SKM-1 treated with dmso at 0.1 percent for 144 hours (cell line): ENCODE measurements at regions not wholly inside any gene's neighbourhood (a gene's known extent, or its start where the extent isn't known, plus 50 kb on each side); places are given as distances from the start of the nearest gene placed in this dataset.

Experiments used
- DNase-seq: peaks from one replicate; lab custom pipeline; 2025; ENCODE audit not compliant: unreplicated experiment; lab: John Stamatoyannopoulos, UW

DNA sequence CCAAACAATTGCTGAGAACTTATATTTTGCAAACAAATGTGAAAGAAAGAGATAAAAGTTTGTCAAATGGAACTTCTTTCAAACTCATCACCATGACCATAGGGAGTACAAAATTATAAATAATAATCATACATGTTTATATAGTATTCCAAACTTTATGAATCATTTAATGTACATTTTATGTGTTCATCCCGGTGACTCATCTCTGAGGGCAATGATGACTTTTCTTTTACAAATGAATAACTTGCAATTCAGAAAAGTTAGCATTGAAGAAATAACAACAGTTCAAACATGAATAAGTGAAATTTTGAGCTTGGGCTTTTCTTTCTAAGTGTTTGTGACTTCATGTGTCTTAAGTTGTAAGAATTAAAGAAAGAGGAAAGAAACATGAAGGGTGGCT, 66.3 kb upstream of the CDH8 start:
- no peak for DNase-seq

DNA sequence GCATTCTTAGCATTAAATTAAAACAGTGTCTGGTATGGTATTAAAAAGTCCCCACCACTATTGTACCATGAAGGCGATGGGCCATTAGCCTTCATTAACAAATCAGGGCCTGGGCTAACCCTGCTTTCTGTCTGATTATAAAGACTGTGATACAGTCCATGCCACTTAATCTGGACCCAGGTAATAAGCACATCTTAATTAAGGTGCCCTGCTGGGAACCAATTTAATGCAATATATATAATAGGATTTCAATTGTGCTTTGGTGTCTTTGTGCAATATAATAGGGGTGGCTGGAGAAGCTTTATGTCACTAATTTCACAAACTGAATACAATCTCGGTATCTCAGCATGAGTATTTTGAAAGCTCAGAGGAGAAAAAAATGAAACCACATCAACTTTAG, 64.4 kb upstream of the CDH8 start:
- DNase-seq, result no peak

DNA sequence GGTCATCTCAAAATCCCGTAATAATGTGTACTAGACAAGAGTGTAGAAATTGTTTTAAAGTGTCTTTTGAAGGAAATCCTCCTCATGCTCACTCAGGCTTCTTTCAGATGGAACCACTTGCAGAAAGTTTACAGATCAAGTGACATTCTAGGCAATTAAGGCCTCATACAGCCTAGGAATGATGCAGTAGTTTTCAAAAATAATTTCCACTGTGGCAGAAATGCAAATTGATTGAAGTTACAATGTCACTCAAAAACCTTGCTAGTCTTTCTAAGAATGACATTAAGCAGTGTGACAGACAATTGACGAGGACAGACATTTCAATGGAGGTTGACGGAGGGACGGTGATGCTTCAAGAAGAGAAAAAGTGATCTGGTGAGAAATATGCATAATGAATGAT, 53.5 kb upstream of the CDH8 start:
- DNase-seq, result no peak

DNA sequence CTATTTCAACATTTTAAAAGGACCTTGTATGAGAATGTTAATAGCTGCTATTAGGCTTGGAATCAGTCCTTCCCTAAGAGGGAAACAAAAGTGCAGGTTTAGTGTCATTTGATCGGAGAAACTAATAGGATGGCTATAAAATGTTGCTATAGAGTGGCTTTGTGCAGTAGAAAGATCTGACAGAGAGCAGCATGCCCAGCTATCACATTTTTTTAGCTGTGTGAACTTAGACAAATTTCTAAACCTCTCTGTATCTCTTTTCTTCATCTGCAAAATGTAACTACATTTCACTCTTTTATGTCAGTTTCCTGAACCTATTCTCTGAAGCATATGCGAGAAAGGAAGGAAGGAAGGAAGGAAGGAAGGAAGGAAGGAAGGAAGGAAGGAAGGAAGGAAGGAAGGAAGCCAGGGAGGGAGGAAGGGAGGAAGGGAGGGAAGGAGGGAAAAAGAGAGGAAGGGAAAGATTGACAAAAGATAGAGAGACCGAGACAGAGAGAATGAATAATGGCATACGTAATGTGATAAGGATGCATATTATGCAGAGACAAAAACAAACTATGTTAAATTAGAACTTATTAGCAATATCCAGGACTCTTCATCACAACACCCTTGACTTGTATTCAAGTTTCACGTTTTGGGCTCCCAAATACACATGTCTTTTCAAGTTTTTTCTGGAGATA, 52.6 kb upstream of the CDH8 start:
- DNase-seq, result no peak
